HTR-8/SVneo (cell line): ENCODE measurements at regions not wholly inside any gene's neighbourhood (a gene's known extent, or its start where the extent isn't known, plus 50 kb on each side); places are given as distances from the start of the nearest gene placed in this dataset.
"Not testable (repeated sequence)": the region's sequence is repeated elsewhere in the genome, so short reads cannot be mapped to it uniquely, and the experiment has no call there.

Experiments
- DNase-seq: peaks from one replicate; pipeline ENCODE4 v3.0.0; 2011; ENCODE audit warnings: low spot score, mixed read lengths; ENCODE audit not compliant: insufficient read length
- FAIRE-seq: peaks from 2 replicates; lab custom pipeline; 2011; peaks lifted over from hg19 to GRCh38; lab: Jason Lieb, UNC

GRCh38 chr1:102181341-102181740 lies 184.6 kb upstream of the OLFM3 start:
- FAIRE-seq (no peak), DNase-seq (no peak)

- FAIRE-seq, result no peak
- DNase-seq, result no peak
Measured at GRCh38 chr1:102178480-102178879, 181.8 kb upstream of the OLFM3 start.

- DNase-seq (no peak), FAIRE-seq (no peak)
Measured at GRCh38 chr1:102174259-102174863, 177.6 kb upstream of the OLFM3 start.

GRCh38 chr1:102172200-102172599 lies 175.5 kb upstream of the OLFM3 start:
- DNase-seq (no peak), FAIRE-seq (no peak)

- FAIRE-seq (no peak), DNase-seq (no peak)
Measured at GRCh38 chr1:102163799-102164198, 167.1 kb upstream of the OLFM3 start.

GRCh38 chr1:102151242-102151641 lies 154.5 kb upstream of the OLFM3 start:
- DNase-seq, result no peak
- no peak for FAIRE-seq

GRCh38 chr1:102120910-102121309 lies 124.2 kb upstream of the OLFM3 start:
- FAIRE-seq (no peak), DNase-seq (no peak)

- no peak for FAIRE-seq
- no peak for DNase-seq
Measured at GRCh38 chr1:102118150-102118549, 121.4 kb upstream of the OLFM3 start.

- no peak for FAIRE-seq
- DNase-seq, result no peak
Measured at GRCh38 chr1:102110586-102110985, 113.9 kb upstream of the OLFM3 start.

GRCh38 chr1:102109493-102109892 lies 112.8 kb upstream of the OLFM3 start:
- not testable (repeated sequence) for DNase-seq, FAIRE-seq

GRCh38 chr1:102107441-102107840 lies 110.7 kb upstream of the OLFM3 start:
- FAIRE-seq (no peak), DNase-seq (no peak)

- no peak for FAIRE-seq
Measured at GRCh38 chr1:102105931-102106550, 109.3 kb upstream of the OLFM3 start.

GRCh38 chr1:102103646-102104045 lies 106.9 kb upstream of the OLFM3 start:
- no peak for DNase-seq
- FAIRE-seq, result no peak

More at GRCh38 chr1:102105931-102106550, 109.3 kb upstream of the OLFM3 start:
- DNase-seq, result no peak

- FAIRE-seq (no peak), DNase-seq (no peak)
Measured at GRCh38 chr1:102102276-102102780, 105.6 kb upstream of the OLFM3 start.

GRCh38 chr1:102100666-102101065 lies 103.9 kb upstream of the OLFM3 start:
- FAIRE-seq (no peak), DNase-seq (no peak)

GRCh38 chr1:102099916-102100315 lies 103.2 kb upstream of the OLFM3 start:
- DNase-seq (no peak), FAIRE-seq (no peak)

GRCh38 chr1:102098536-102098935 lies 101.8 kb upstream of the OLFM3 start:
- no peak for DNase-seq
- no peak for FAIRE-seq

GRCh38 chr1:102098081-102098480 lies 101.4 kb upstream of the OLFM3 start:
- no peak for FAIRE-seq
- DNase-seq, result no peak

GRCh38 chr1:102097451-102097850 lies 100.7 kb upstream of the OLFM3 start:
- DNase-seq (no peak), FAIRE-seq (no peak)

GRCh38 chr1:102096162-102096561 lies 99.4 kb upstream of the OLFM3 start:
- FAIRE-seq (no peak), DNase-seq (no peak)

- FAIRE-seq (no peak), DNase-seq (no peak)
Measured at GRCh38 chr1:102089791-102090190, 93.1 kb upstream of the OLFM3 start.

GRCh38 chr1:102085896-102086295 lies 89.2 kb upstream of the OLFM3 start:
- DNase-seq, result no peak
- no peak for FAIRE-seq
